CD4-positive, alpha-beta memory T cell (primary cell): ENCODE measurements at regions not wholly inside any gene's neighbourhood (a gene's known extent, or its start where the extent isn't known, plus 50 kb on each side); places are given as distances from the start of the nearest gene placed in this dataset.

Source experiments
- CTCF ChIA-PET: fragments of 350-600 bp; sonication (Branson Sonifier 250); formaldehyde crosslinking; loops from one replicate; lab custom pipeline; 2021; ENCODE audit warnings: inconsistent platforms; ENCODE audit not compliant: partially characterized antibody; lab: Charles Lee
- POLR2A ChIA-PET: fragments of 350-600 bp; sonication (Branson Sonifier 250); formaldehyde crosslinking; loops from one replicate; lab custom pipeline; 2021; ENCODE audit not compliant: partially characterized antibody; lab: Charles Lee
- DNase-seq, 5 donors: peaks; one replicate each; pipeline versions ENCODE4 v3.0.0 to v3.0.0-alpha.2; 2020 to 2022; ENCODE audit warnings: mixed read lengths in 1 of 5
- H3K27ac ChIP-seq: one replicate; pipeline ENCODE4 v1.7.0; 2013; ENCODE audit warnings: low read depth, low read length
- H3K27me3 ChIP-seq: 2 replicates; pipeline ENCODE4 v1.7.0; 2013; ENCODE audit warnings: mild to moderate bottlenecking, low read length, moderate library complexity; ENCODE audit not compliant: insufficient read depth
- H3K36me3 ChIP-seq: 2 replicates; pipeline ENCODE4 v1.7.0; 2013; ENCODE audit warnings: mild to moderate bottlenecking, low read length, moderate library complexity; ENCODE audit not compliant: insufficient read depth
- H3K4me1 ChIP-seq: 2 replicates; pipeline ENCODE4 v1.7.0; 2013; ENCODE audit warnings: mild to moderate bottlenecking, low read length, moderate library complexity; ENCODE audit not compliant: insufficient read depth
- H3K4me3 ChIP-seq, 2 donors: one replicate each; pipeline ENCODE4 v1.7.0; 2013; ENCODE audit warnings: low read length in 2 of 2, mild to moderate bottlenecking in 1 of 2
- H3K9me3 ChIP-seq, 2 donors: one replicate each; pipeline ENCODE4 v1.7.0; 2013; ENCODE audit warnings: low read length in 2 of 2, control low read depth in 1 of 2; ENCODE audit not compliant: control insufficient read depth in 1 of 2
- H3K27ac Mint-ChIP-seq, 7 donors: one replicate each; pipeline ENCODE4 v1.8.0; 2020 to 2021; ENCODE audit warnings: mixed read lengths in 7 of 7, mild to moderate bottlenecking in 6 of 7, inconsistent platforms in 3 of 7, moderate library complexity in 3 of 7
- H3K27me3 Mint-ChIP-seq, 2 donors: one replicate each; pipeline ENCODE4 v1.8.0; 2020 to 2021; ENCODE audit warnings: mixed read lengths in 2 of 2
- H3K36me3 Mint-ChIP-seq, 2 donors: one replicate each; pipeline ENCODE4 v1.8.0; 2020 to 2021; ENCODE audit warnings: mixed read lengths in 2 of 2, inconsistent platforms in 1 of 2, mild to moderate bottlenecking in 1 of 2
- H3K4me1 Mint-ChIP-seq, 4 donors: one replicate each; pipeline ENCODE4 v1.8.0; 2020 to 2021; ENCODE audit warnings: mixed read lengths in 4 of 4, mild to moderate bottlenecking in 1 of 4
- H3K4me3 Mint-ChIP-seq, 8 donors: one replicate each; pipeline ENCODE4 v1.8.0; 2020 to 2021; ENCODE audit warnings: mixed read lengths in 8 of 8, mild to moderate bottlenecking in 7 of 8, moderate library complexity in 6 of 8, inconsistent platforms in 3 of 8
- H3K9me3 Mint-ChIP-seq, 8 donors: one replicate each; pipeline ENCODE4 v1.8.0; 2020 to 2021; ENCODE audit warnings: mixed read lengths in 8 of 8, mild to moderate bottlenecking in 5 of 8, inconsistent platforms in 3 of 8, moderate library complexity in 1 of 8
- intact Hi-C: fragments of 100-400 bp; cut with micrococcal nuclease; formaldehyde crosslinking; loops from one replicate; pipeline ENCODE4 v1.15.1; 2023

DNA sequence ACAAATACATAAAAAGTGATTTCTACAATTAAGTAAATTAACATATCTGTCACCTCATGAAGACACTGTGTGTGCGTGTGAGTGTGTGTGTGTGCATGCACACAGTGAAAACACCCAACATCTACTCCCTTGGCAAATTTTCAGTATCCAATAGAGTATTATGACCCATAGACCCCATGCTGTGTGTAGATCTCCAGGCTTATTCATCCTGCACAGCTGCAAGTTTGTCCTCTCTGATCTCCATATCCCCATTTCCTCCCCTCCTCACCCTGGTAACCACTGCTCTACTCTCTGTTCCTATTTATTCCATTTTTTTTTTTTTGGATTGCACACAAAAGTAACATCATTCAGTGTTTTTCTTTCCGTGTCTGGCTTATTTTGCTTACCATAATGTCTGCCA lies 391.0 kb downstream of the SOX11 start:
- Histone ChIP-seq H3K27ac (no peak overlapping the region), H3K9me3 (no peaks in the 10 kb centered on the region), H3K4me1 (no peaks in the 10 kb centered on the region), H3K27me3 (no peaks in the 10 kb centered on the region), H3K4me3 (no peak overlapping the region), H3K36me3 (no peaks in the 10 kb centered on the region)
- CTCF ChIA-PET, result no interaction called here
- no peak overlapping the region for H3K27ac Mint-ChIP-seq
- H3K36me3 Mint-ChIP-seq, result no peaks in the 10 kb centered on the region
- POLR2A ChIA-PET, result no interaction called here
- peaks cover 0 to 3% (median 0%) of the 10 kb centered on the region in 4 donors for H3K4me1 Mint-ChIP-seq
- intact Hi-C loops, result no loop called here
- H3K4me3 Mint-ChIP-seq, result no peak overlapping the region
- DNase-seq, result no peak
- peaks cover 0 to 9% (median 2%) of the 10 kb centered on the region in 8 donors for H3K9me3 Mint-ChIP-seq
- H3K27me3 Mint-ChIP-seq, result peaks cover 0 to 3% of the 10 kb centered on the region in 2 donors

DNA sequence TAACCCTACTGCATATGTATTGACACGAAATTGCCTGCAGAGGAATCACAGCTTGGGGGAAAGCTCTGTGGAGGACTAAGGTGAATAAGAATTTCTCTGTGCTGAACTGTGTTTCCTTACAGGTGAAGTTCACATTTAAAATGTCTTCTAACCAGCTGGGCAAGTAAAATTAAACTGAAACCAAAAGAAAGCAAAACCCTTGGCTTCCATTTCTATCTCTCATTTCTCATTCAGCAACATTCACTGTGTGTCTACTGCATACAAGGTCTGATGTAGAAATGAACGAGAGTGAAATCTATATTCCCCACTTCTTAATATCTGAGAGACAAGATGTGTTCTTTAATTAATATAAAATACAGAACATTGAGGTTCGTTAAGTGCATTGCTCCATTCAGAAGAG lies 397.3 kb downstream of the SOX11 start:
- no peaks in the 10 kb centered on the region for H3K9me3 ChIP-seq
- H3K36me3 ChIP-seq, result no peaks in the 10 kb centered on the region
- no peak overlapping the region for H3K4me3 ChIP-seq
- DNase-seq, result no peak
- H3K27ac Mint-ChIP-seq, result no peak overlapping the region
- CTCF ChIA-PET, result no interaction called here
- no peak overlapping the region for H3K27ac ChIP-seq
- H3K4me1 Mint-ChIP-seq, result no peaks in the 10 kb centered on the region
- no peaks in the 10 kb centered on the region for H3K27me3 Mint-ChIP-seq
- no peak overlapping the region for H3K4me3 Mint-ChIP-seq
- intact Hi-C loops, result no loop called here
- no peaks in the 10 kb centered on the region for H3K4me1 ChIP-seq
- POLR2A ChIA-PET, result no interaction called here
- H3K9me3 Mint-ChIP-seq, result peaks cover 0 to 9% (median 6%) of the 10 kb centered on the region in 8 donors
- H3K27me3 ChIP-seq, result no peaks in the 10 kb centered on the region
- no peaks in the 10 kb centered on the region for H3K36me3 Mint-ChIP-seq

GRCh38 chr2:6103372-6103771 lies 411.2 kb downstream of the SOX11 start:
- Mint-ChIP-seq H3K4me1 (no peaks in the 10 kb centered on the region), H3K36me3 (no peaks in the 10 kb centered on the region), H3K9me3 (peaks cover 0 to 6% (median 2%) of the 10 kb centered on the region in 8 donors), H3K27me3 (no peaks in the 10 kb centered on the region), H3K4me3 (no peak overlapping the region), H3K27ac (no peak overlapping the region)
- ChIA-PET POLR2A (no interaction called here), CTCF (no interaction called here)
- Histone ChIP-seq H3K4me1 (no peaks in the 10 kb centered on the region), H3K36me3 (no peaks in the 10 kb centered on the region), H3K27ac (no peak overlapping the region), H3K9me3 (no peaks in the 10 kb centered on the region), H3K4me3 (no peak overlapping the region), H3K27me3 (no peaks in the 10 kb centered on the region)
- intact Hi-C loops, result no loop called here
- no peak for DNase-seq

DNA sequence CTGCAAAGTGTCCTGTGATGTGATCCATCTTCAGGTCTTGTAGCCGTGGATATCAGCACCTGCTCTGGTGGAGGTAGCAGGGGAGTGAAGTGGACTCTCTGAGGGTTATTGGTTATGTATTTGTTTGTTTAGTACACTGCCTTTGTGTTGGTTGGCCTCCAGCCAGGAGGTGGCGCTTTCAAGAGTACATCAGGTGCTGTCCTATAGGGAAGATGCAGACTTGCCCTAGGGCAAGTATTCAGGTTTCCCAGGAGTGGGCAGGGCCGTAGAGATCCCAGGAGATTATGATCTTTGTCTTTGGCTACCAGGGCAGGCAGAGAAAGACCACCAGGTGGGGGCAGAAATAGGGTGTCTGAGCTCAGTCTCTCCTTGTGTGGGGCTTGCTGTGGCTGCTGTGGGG lies 411.8 kb downstream of the SOX11 start:
- intact Hi-C loops, result no loop called here
- Mint-ChIP-seq H3K27me3 (no peaks in the 10 kb centered on the region), H3K4me3 (no peak overlapping the region), H3K9me3 (peaks cover 0 to 9% (median 3%) of the 10 kb centered on the region in 8 donors), H3K4me1 (no peaks in the 10 kb centered on the region), H3K36me3 (no peaks in the 10 kb centered on the region), H3K27ac (no peak overlapping the region)
- no peak for DNase-seq
- Histone ChIP-seq H3K27ac (no peak overlapping the region), H3K4me1 (no peaks in the 10 kb centered on the region), H3K27me3 (no peaks in the 10 kb centered on the region), H3K9me3 (no peaks in the 10 kb centered on the region), H3K4me3 (no peak overlapping the region), H3K36me3 (no peaks in the 10 kb centered on the region)
- POLR2A ChIA-PET, result no interaction called here
- CTCF ChIA-PET, result no interaction called here

GRCh38 chr2:6107290-6107689 lies 415.1 kb downstream of the SOX11 start:
- H3K9me3 ChIP-seq, result no peaks in the 10 kb centered on the region
- H3K9me3 Mint-ChIP-seq, result peaks cover 0 to 9% (median 4%) of the 10 kb centered on the region in 8 donors
- H3K4me3 Mint-ChIP-seq, result no peak overlapping the region
- ChIA-PET POLR2A (no interaction called here), CTCF (no interaction called here)
- DNase-seq, result no peak
- intact Hi-C loops, result no loop called here
- H3K36me3 ChIP-seq, result no peaks in the 10 kb centered on the region
- H3K4me1 ChIP-seq, result no peaks in the 10 kb centered on the region
- H3K36me3 Mint-ChIP-seq, result no peaks in the 10 kb centered on the region
- H3K4me3 ChIP-seq, result no peak overlapping the region
- no peak overlapping the region for H3K27ac ChIP-seq
- H3K27me3 ChIP-seq, result no peaks in the 10 kb centered on the region
- no peaks in the 10 kb centered on the region for H3K4me1 Mint-ChIP-seq
- no peaks in the 10 kb centered on the region for H3K27me3 Mint-ChIP-seq
- H3K27ac Mint-ChIP-seq, result no peak overlapping the region

DNA sequence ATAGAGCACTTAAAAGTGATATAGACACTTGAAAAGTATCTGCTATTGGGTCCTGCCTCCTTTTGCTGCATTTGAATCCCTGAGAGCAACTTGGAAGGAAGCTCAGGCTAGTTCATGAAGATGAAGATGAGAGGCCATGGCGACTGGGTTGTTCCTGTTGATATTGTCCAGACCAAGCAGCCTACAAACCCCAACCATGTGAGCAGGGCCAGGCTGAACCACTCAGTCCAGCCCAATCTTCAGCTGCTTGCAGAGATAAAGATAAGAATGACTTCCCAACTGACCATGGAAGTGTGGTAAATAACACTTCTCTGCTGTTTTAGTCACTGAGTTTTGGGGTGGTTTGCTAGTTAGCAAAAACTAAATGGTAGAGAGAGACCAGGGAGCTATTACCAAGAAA lies 417.6 kb downstream of the SOX11 start:
- no peak overlapping the region for H3K4me3 Mint-ChIP-seq
- no peak for DNase-seq
- H3K4me1 ChIP-seq, result no peaks in the 10 kb centered on the region
- POLR2A ChIA-PET, result no interaction called here
- no peaks in the 10 kb centered on the region for H3K27me3 ChIP-seq
- peaks cover 0 to 9% (median 4%) of the 10 kb centered on the region in 8 donors for H3K9me3 Mint-ChIP-seq
- H3K36me3 ChIP-seq, result no peaks in the 10 kb centered on the region
- CTCF ChIA-PET, result no interaction called here
- H3K36me3 Mint-ChIP-seq, result no peaks in the 10 kb centered on the region
- no peaks in the 10 kb centered on the region for H3K9me3 ChIP-seq
- no peak overlapping the region for H3K27ac Mint-ChIP-seq
- H3K4me3 ChIP-seq, result no peak overlapping the region
- intact Hi-C loops, result no loop called here
- no peaks in the 10 kb centered on the region for H3K27me3 Mint-ChIP-seq
- H3K4me1 Mint-ChIP-seq, result no peaks in the 10 kb centered on the region
- no peak overlapping the region for H3K27ac ChIP-seq

GRCh38 chr2:6111781-6112261 lies 419.6 kb downstream of the SOX11 start:
- Histone ChIP-seq H3K36me3 (no peaks in the 10 kb centered on the region), H3K27ac (no peak overlapping the region), H3K4me3 (no peak overlapping the region), H3K4me1 (no peaks in the 10 kb centered on the region), H3K9me3 (no peaks in the 10 kb centered on the region), H3K27me3 (no peaks in the 10 kb centered on the region)
- intact Hi-C loops, result no loop called here
- DNase-seq, result no peak
- Mint-ChIP-seq H3K36me3 (no peaks in the 10 kb centered on the region), H3K9me3 (peaks cover 0 to 6% (median 4%) of the 10 kb centered on the region in 8 donors), H3K27ac (no peak overlapping the region), H3K27me3 (no peaks in the 10 kb centered on the region), H3K4me1 (no peaks in the 10 kb centered on the region), H3K4me3 (no peak overlapping the region)
- ChIA-PET POLR2A (no interaction called here), CTCF (no interaction called here)

DNA sequence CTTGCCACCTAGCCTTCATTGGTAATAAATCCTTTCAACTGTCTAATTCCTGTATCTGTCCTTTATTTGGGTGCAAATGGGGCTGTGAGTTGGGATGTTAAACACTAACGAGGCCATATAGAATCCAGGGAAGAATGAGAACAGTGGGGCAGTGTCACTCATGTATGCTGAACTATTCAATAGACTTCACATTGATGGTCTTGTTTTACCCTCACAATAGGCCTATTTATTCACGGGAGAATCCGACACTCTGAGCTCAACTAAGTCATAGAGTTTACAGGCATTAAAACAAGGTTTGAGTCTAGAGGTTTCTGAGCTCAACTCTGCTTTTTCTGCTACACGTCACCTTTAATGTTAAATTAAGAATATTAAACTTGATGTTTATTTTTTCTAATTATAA lies 421.6 kb downstream of the SOX11 start:
- ChIA-PET POLR2A (no interaction called here), CTCF (no interaction called here)
- DNase-seq, result no peak
- Mint-ChIP-seq H3K27ac (no peak overlapping the region), H3K36me3 (no peaks in the 10 kb centered on the region), H3K27me3 (no peaks in the 10 kb centered on the region), H3K4me1 (no peaks in the 10 kb centered on the region), H3K9me3 (peaks cover 0 to 8% (median 3%) of the 10 kb centered on the region in 8 donors), H3K4me3 (no peak overlapping the region)
- Histone ChIP-seq H3K36me3 (no peaks in the 10 kb centered on the region), H3K27me3 (no peaks in the 10 kb centered on the region), H3K4me1 (no peaks in the 10 kb centered on the region), H3K4me3 (no peak overlapping the region), H3K9me3 (no peaks in the 10 kb centered on the region), H3K27ac (no peak overlapping the region)
- intact Hi-C loops, result no loop called here
